WTC11 (cell line): ENCODE measurements at regions not wholly inside any gene's neighbourhood (a gene's known extent, or its start where the extent isn't known, plus 50 kb on each side); places are given as distances from the start of the nearest gene placed in this dataset.

Experiments
- CBFB ChIP-seq: sonication (generic); formaldehyde crosslinking; IDR thresholded peaks from 2 replicates; pipeline ENCODE4 v1.8.1; 2022; ENCODE audit warnings: mild to moderate bottlenecking, low read depth, missing genetic modification reagents
- CTCF ChIP-seq: fragments of 200-600 bp; IDR thresholded peaks from 2 replicates; pipeline ENCODE4 v1.8.0; 2022; ENCODE audit warnings: antibody characterized with exemption
- ESRRA ChIP-seq: sonication (generic); formaldehyde crosslinking; IDR thresholded peaks from 2 replicates; pipeline ENCODE4 v1.8.1; 2022; ENCODE audit warnings: mild to moderate bottlenecking, missing genetic modification reagents, borderline replicate concordance
- NFYB ChIP-seq: sonication (generic); formaldehyde crosslinking; conservative IDR thresholded peaks from 2 replicates; pipeline ENCODE4 v1.8.0; 2022; ENCODE audit warnings: low read depth, missing genetic modification reagents
- TEAD4 ChIP-seq: sonication (generic); formaldehyde crosslinking; IDR thresholded peaks from 2 replicates; pipeline ENCODE4 v1.8.0; 2022; ENCODE audit warnings: mild to moderate bottlenecking, missing genetic modification reagents
- TP53 ChIP-seq: sonication (generic); formaldehyde crosslinking; IDR thresholded peaks from 2 replicates; pipeline ENCODE4 v1.8.1; 2023; ENCODE audit warnings: mild to moderate bottlenecking, missing genetic modification reagents
- USF2 ChIP-seq: sonication (generic); formaldehyde crosslinking; IDR thresholded peaks from 2 replicates; pipeline ENCODE4 v1.8.1; 2023; ENCODE audit warnings: mild to moderate bottlenecking, missing genetic modification reagents, moderate library complexity
- ZNF396 ChIP-seq: fragments of 250-450 bp; sonication (Bioruptor Pico); IDR thresholded peaks from 2 replicates; pipeline ENCODE4 v1.8.0; 2021; ENCODE audit warnings: mild to moderate bottlenecking, moderate library complexity, borderline replicate concordance

DNA sequence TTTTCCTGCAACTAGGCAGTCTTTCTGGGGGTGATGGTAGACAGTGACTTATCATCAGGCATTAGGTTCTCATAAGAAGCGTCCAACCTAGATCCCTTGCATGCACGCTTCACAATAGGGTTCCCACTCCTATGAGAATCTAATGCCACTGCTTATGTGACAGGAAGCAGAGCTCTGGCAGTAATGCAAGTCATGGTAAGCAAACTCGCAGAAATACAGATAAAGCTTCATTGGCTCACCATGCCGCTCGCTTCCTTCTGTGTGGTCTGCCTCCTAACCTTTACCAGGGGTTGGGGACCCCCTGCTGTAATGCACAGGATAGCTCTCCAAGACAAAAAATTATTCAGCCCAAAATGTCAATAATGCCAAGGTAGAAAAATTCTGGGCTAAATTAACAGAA lies 864.2 kb downstream of the TRHDE start:
- TF ChIP-seq CTCF (no peak), NFYB (no peak), ZNF396 (CRISPR knock-in tag) (no peak), ESRRA (CRISPR knock-in tag) (no peak), TP53 (CRISPR knock-in tag) (no peak), TEAD4 (CRISPR knock-in tag) (no peak), USF2 (no peak), CBFB (CRISPR knock-in tag) (no peak)
